Hippocampal formation (tissue), 2 donors: ENCODE measurements at regions not wholly inside any gene's neighbourhood (a gene's known extent, or its start where the extent isn't known, plus 50 kb on each side); places are given as distances from the start of the nearest gene placed in this dataset.

Experiments
- DNase-seq, 2 donors: peaks; one replicate each; lab custom pipeline; 2025; lab: John Stamatoyannopoulos, UW

DNA sequence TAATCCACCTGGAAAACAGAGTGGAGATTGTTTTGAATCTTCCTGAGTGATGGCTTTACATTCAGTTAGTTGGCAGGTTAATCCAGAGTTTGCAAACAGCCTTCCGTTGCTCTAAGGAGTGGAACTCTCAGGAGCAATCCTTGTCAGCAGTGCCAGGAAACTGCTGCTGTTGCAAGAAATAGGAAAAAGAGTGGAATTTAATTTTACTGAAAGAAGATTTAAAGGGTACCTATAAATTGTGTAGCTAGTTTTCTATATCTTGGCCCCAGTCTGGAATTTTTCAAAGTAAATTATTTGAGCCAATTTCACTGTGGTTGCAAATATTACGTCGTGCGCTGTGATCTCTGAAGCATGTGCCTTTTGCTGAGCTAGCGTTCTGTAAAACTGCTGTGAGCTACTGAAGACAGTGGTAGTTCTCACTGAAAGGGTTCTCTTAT lies 55.5 kb upstream of the SLC5A12 start:
- DNase-seq = no peak

DNA sequence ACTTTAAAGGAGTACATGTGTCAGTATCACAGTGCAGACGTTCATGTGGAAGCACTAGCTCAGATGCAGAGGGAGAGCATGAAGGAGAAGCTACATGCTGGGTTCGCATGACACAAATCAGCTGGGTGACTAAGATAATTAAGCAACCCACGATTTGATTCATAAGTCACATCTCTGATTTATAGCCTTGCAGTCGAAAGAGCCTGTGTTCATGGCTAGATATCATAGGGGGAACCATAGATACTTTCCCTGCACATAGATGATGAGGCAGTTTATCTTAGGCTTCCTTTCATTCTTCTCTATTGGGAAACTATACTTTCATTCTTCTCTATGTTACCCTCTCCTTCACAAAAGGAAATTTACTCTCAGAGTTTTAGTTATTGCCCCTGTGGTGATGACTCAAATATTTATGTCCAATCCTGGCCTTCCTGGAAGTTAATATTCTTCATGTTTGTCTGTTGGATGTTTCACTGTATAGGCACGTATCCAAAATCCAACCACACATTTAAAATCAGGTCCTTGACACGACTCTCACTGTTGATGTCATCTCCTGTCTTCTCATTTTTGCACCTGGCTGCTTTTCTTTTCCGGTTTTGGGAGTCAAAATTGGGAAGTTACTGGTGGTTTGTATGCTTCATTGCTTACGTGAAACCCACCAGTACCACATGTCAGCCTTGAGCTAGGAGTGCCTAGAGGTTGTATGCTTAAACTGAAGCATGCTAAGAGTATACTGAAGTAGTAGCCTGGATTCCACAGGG lies 56.3 kb upstream of the SLC5A12 start:
- DNase-seq = no peak

DNA sequence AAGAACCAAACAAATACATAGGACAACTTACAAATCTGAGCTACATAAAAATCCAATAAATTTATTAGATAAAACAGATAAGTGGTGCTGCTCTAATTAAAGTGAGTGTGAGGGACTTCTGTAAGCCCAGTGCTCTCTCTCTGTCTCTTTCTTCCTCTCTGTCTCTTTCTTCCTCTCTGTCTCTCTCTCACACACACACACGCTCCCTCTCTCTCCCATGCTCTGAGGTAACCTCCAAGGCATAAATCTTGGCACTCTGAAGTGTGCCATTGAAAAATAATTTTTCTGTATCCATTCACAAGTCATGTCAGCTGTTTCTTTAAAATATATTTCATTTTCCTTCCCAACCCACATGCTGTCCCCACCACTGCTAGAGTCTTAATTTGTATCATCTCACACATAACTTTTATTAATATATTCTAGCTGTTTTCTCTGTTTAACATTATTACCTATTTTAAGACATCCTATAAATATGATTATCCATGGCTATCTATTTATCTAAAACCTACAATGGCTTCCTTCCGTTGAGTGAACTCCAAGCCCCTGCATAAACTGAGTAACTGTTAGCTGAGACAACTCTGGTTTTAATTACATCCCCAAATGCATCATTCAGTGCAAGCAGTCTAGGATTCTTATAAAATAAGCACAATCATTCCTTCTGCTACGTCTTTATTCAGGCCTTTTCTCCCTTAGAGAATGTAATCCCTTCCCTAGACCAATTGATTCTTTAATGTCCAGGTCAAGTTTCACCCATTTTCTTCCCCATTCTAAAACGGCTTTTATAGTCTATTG lies 57.4 kb upstream of the SLC5A12 start:
- no peak for DNase-seq

DNA sequence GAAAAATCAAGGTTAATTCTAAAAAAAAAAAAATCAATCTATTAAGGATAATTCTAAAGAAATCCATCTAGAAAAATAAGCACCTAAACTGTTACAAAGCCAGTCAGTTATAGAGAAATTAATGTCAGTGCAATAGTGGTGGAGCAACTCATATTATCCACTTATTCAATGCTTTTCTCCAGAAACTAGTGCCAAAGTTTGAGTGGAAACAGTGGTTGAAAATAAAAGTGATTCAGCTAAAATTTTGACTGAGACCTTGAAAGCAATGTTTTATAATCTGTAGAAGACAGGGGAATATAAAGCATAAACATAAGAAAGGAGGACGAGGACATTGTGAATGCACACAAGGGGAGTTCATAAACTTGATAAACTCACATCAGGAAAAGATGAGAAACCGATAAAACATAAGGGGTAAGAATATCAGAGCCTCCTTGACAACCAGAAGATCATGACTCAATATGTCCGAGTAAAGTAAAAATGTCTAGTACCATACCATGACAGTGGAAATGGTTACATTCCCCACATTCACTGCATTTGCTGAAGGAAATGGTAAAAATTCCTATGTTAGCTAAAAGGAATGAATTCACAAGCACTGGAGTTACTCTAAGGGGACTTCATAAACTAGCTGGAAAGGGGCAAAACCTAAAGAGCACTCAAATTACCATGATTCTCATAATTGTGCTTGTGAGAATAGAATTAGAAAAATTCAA lies 58.7 kb upstream of the SLC5A12 start:
- no peak for DNase-seq

DNA sequence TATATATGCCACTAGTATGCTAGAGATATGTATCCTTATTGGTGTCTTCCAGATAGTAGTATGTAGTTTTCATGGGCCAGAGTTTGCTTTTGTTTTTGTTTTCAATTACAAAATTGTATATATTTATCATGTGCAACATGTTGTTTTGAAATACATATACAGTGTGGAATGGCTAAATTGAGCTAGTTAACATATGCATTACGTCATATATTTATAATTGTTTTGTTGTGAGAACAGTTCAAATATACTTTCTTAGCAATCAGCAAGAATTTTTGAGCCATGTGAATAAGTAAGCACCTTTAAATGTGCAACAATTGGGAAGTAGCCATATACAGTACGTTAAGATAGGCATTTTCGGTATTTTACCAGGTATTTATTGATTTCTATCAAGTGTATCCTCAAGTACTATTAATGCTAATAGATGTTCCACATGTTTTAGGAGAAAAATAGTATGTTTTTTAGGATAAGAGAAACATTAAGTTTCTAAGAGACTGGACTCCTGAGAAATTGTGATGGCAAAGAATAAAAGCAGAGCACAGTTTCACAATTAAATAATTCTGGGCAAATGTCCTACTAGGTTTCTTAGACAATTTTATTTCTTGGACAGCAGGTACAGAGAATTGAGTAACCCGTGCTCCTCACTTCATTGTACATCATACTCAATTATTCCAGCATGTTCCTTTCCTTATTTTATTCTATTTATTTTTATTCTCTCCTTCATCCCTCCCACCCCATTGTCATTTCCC lies 60.5 kb upstream of the SLC5A12 start:
- DNase-seq = no peak

DNA sequence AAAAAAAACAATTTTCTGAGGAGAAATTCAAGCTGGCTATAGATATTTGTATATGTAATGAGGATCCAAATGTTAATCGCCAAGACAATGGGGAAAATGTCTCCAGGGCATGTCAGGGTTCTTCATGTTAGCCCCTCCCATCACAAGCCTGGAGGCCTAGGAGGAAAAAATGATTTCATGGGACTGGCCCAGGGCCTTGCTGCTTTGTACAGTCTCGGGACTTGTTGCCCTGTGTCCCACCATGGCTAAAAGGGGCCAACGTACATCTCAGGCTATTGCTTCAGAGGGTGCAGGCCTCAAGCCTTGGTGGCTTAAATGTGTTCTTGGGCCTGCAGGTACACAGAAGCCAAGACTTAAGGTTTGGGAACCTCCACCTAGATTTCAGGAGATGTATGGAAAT lies 62.1 kb upstream of the SLC5A12 start:
- no peak for DNase-seq

DNA sequence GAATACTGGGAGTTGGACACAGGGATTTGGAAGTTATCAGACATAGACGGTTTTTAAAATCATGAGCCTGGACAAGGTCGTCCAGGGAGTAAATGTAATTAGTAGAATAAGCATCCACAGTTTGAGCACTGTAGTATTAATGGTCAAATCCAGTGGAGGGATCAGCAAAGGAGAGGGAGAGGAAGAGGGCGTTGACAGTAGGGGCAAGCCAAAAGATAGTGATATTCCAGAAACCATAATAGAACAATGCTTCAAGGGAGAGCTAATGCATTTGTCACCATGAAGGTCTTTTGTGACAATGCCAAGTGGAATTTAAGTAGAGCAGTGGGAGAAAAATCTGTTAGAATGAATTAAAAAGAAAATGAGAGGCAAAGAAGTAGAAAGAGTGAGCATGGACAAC lies 68.9 kb upstream of the SLC5A12 start:
- DNase-seq = no peak

DNA sequence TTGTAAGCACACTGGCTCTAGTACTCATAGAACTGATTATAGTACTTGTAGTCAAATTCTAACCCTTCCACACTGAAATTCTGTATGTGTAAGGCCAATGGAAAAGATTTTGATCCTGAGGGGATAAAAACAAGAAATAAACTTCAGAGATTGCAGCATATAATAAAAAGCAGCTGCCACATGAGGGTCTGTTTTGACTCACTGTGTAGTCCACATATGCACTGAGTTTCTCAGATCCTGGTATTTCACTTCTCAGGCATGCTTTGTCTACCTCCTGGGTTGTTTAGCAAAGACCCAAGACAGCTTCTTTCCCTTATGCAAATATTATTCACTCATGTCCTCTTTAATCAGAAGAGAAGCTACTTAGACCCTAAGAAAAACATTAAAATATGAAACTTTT lies 71.1 kb upstream of the SLC5A12 start:
- DNase-seq = no peak

DNA sequence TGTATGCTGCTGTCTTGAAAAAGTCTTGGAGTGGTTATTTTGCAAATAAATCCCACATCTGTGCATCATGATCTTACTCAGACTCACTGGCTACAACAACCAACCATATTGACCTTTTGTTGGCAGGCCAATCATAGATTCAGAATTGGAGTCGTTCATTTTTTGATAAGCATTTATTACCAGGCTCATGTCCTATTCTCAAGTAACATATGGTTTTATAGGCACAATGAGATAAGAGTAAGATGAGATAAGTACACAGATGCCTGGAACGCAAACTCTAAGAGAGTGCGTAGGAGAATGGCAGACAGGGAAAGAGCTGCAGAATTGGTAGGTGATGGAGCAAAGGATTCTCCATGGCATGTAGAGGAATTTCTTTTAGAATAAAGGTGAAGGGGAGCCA lies 71.6 kb upstream of the SLC5A12 start:
- no peak for DNase-seq

DNA sequence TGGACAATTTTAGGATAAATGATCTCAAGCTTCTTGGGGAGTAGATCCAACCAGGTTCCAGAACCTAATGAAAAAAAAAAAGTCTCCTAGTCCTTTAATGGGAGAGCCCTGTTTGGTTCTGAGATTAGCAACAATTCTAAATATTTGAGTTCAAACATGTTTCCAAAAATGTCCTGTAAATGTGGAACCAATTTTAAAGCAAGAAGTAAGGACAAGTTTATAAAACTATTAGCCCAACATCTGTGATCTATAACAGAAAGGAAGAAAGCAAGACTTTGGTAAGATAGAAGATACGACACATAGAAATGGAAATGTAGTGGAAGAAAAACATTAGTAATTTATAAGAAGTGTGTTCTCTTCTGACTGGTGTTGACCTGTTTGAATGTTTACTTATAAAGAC lies 79.7 kb upstream of the SLC5A12 start:
- no peak for DNase-seq

DNA sequence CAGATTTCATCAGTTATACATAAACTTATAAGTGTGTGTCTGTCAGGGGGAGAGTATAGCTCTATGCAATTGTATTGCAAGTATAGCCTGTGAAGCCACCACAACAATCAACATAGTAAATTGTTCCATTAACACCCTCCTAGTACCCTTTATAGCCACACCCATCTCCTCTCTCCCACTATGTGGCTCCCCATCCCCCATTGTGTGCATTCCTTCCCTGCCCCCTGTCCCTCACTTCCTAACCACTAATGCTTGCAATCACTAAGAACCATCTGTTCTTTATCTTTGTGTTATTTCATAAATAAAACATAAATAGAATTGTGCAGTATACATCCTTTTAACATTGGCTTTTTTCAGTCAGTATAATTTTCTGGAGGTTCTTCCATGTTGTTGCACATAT lies 83.1 kb upstream of the SLC5A12 start:
- no peak for DNase-seq

DNA sequence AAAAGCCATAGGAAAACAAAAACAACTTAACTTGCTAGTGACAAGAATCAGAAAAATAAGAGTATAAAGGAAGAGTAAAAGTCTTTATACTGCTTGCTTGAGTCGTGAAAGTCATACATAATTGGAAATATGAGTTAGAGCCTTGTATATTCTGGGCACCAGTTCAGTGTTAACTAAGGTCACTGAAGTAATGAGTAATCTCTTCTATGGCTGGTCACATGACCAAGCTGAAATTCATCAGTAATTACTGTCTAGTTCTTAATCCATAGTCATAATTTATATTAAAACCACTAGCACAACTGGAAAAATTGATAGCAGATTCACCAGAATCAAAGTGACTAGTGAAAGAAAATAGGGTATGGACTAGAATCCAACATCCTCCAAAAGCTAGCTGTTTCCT lies 84.4 kb upstream of the SLC5A12 start:
- DNase-seq = no peak

DNA sequence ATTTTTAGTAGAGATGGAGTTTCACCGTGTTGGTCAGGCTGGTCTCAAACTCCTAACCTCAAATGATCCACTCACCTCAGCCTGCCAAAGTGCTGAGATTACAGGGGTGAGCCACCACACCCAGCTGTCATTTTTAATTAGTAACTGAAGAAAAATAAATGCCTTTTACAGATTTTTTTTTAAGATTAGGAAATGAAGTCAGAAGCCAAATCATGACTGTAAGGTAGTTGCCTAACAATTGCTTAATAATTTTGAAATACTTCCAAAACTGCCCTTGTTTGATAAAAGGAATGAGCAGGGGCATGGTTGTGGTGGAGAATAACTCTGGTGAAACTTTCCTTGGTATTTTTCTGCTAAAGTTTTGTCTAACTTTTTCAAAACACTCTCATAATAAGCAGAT lies 98.9 kb upstream of the SLC5A12 start:
- DNase-seq = no peak

DNA sequence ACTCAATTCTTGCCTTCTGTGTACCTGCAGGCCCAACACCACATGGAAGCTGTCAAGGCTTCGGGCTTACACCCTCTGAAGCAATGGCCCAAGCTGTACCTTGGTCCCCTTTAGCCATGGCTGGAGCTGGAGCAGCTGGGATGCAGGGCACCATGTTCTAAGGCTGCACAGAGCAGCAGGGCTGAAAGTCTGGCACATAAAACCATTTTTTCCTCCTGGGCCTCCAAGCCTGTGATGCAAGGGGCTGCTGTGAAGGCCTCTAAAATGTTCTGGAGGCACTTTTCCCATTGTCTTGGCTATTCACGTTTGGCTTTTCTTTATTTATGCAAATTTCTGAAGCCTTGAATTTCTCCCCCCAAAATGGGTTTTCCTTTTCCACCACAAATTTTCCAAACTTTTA lies 102.1 kb upstream of the SLC5A12 start:
- no peak for DNase-seq

DNA sequence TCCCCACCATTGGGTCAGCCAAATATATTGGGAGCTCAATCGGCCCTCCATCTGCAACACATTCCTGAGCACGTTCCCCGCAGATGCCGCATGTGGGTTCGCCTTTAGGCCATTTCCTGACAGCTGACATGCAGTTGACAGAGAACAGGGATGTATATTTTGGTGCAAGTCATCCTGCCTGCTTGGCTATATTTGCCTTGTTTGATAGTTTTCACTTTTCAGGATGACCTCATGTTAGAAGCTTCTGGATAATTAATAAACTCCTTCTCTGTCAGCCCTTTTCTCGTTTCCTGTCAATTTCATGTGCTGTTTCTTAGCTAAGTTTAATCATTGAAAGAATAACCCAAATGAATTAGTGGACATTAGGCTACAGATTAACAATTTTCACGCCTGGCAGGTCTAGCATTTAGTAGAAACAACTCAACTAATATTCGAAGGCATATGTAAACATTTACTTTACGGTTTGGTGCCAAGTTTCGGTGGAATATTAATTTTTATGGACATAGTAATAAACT lies 105.8 kb upstream of the SLC5A12 start:
- DNase-seq = no peak

DNA sequence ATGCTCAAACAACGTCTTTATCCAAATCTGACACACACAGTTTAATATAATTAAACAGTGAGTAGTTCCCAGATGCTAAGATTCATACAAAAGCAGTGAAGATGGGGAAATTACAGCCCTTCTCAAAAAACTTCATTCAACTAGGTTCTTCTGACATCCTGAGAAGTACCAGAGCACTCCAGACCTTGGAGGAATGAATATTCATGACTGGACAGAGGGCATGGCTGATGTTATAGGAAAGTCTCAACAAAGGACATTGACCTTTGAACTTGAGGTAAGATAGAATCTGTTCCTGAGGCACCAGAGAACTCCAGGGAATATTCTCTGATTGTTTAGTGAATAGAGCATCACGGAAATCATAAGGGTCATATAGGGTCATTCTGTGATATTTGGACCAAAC lies 106.4 kb upstream of the SLC5A12 start:
- no peak for DNase-seq

DNA sequence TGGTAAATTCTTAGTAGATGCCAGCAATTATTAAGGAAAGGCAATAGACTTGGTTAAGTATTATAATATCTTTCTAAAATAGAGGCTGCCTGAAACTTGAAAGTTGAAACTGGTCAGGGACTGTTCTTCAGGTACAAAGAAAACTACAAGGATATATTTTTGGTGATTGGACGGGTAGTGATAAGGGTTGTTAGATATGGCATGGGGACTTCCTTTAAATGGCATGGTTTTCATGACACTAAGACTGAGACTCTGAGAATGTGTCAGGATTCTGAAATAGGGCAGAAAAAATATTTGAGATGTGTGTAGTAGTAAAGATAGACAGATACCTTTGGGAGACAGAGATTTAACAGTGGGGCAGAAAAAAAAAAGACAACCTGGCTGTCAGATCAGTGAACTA lies 108.4 kb upstream of the SLC5A12 start:
- no peak for DNase-seq

DNA sequence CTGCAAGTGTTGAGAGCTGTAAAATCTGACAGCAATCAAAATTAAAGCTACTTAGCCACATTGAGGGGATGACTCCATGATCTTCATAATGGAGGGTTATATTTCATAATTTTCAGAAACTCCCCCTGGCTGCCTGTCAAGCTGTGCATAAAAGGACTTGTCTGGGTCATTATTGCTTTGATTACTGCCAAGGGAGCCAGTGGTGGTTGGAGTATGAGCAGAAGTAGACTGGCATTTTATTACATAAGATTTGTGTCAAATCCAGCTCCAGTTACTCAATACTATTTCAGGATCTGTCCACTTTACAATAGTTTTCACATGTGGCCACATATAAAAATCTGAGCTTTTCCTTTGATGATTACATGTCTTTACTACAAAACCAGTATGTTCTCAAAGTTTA lies 108.9 kb upstream of the SLC5A12 start:
- DNase-seq = no peak

DNA sequence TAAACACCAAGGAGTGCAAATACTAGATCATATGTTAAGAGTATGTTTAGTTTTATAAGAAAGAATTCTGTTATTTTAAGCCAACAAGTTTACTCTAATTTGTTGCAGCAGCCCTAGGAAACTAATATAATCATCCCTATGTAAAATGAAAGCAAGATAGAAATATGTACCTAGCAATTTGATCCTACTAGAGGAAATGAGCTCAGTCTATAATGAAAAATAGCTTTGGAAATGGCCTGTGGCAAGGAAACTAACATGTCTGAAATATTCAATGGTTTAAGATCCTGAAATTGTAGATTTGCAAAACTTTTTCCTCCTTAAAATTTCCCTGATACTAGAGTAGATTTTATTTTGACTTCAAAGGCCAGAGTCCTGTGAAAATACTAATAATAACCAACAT lies 112.7 kb upstream of the SLC5A12 start:
- no peak for DNase-seq

DNA sequence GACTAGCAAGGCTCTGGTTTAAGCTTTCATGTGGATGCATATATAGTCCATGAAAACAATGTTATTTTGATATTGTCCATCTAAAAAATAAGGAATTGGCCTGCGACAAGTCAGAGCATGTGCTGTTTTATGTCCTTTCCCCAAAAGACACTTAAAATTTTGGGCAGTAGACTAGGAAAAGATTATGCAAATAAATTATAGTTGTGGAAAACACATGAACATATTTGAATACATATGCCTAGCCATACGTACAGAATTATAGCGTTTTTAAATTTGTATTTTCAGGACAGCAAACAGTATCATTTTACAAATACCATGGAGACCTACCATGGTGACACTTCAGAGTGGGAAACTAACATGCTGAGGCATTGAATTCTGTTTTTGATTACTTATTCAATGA lies 113.8 kb upstream of the SLC5A12 start:
- no peak for DNase-seq

DNA sequence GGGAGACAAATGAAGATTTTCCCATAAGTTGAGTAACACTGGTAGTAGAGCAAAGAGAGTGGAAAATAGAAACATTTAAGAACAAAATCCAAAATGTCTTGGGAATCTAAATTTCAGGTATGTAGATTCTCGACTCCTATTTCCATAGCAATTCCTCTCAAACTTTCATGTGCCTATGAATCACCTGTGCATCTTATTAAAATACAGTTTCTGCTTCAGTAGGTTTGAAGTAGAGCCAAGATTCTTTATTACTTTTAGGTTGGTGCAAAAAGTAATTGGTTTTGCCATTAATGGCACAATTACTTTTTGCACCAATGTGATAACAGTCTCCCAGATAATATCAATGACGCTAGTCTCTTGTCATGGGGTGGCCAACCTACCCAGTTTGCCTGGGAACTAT lies 115.3 kb upstream of the SLC5A12 start:
- no peak for DNase-seq
